ENCODE measurements at regions not wholly inside any gene's neighbourhood (a gene's known extent, or its start where the extent isn't known, plus 50 kb on each side); places are given as distances from the start of the nearest gene placed in this dataset.
"Not testable (repeated sequence)": the region's sequence is repeated elsewhere in the genome, so short reads cannot be mapped to it uniquely, and the experiment has no call there.

- peak; percentile 8 to 28 for DNase-seq (ENCODE audit: low read depth in 2 of 2)
Measured at GRCh38 chr3:73868688-73869315, 244.1 kb upstream of the PDZRN3 start.

- no peak for DNase-seq (ENCODE audit: low read depth in 2 of 2)
Measured at GRCh38 chr3:73867524-73867923, 242.8 kb upstream of the PDZRN3 start.

GRCh38 chr3:73866846-73867245 lies 242.1 kb upstream of the PDZRN3 start:
- no peak for DNase-seq (ENCODE audit: low read depth in 2 of 2)

GRCh38 chr3:73863546-73864079 lies 238.9 kb upstream of the PDZRN3 start:
- DNase-seq (ENCODE audit: low read depth in 2 of 2) = no peak

GRCh38 chr3:73855813-73856212 lies 231.1 kb upstream of the PDZRN3 start:
- DNase-seq (ENCODE audit: low read depth in 2 of 2) = no peak

- peak; percentile 9 to 18 for DNase-seq (ENCODE audit: low read depth in 2 of 2)
Measured at GRCh38 chr3:73848173-73848906, 223.6 kb upstream of the PDZRN3 start.

- no peak for DNase-seq (ENCODE audit: low read depth in 2 of 2)
Measured at GRCh38 chr3:73846951-73847350, 222.2 kb upstream of the PDZRN3 start.

- DNase-seq (ENCODE audit: low read depth in 2 of 2) = no peak
Measured at GRCh38 chr3:73839032-73839431, 214.3 kb upstream of the PDZRN3 start.

GRCh38 chr3:73835945-73836344 lies 211.2 kb upstream of the PDZRN3 start:
- DNase-seq (ENCODE audit: low read depth in 2 of 2) = no peak

GRCh38 chr3:73832426-73832825 lies 207.7 kb upstream of the PDZRN3 start:
- DNase-seq (ENCODE audit: low read depth in 2 of 2) = no peak

- DNase-seq (ENCODE audit: low read depth in 2 of 2) = no peak
Measured at GRCh38 chr3:73828348-73828747, 203.6 kb upstream of the PDZRN3 start.

GRCh38 chr3:73827725-73828211 lies 203.0 kb upstream of the PDZRN3 start:
- no peak for DNase-seq (ENCODE audit: low read depth in 2 of 2)

- DNase-seq (ENCODE audit: low read depth in 2 of 2) = no peak
Measured at GRCh38 chr3:73827204-73827603, 202.5 kb upstream of the PDZRN3 start.

GRCh38 chr3:73820896-73821295 lies 196.2 kb upstream of the PDZRN3 start:
- not testable (repeated sequence) for DNase-seq (ENCODE audit: low read depth in 2 of 2)

GRCh38 chr3:73820431-73820830 lies 195.7 kb upstream of the PDZRN3 start:
- no peak for DNase-seq (ENCODE audit: low read depth in 2 of 2)

- no peak for DNase-seq (ENCODE audit: low read depth in 2 of 2)
Measured at GRCh38 chr3:73815966-73816365, 191.2 kb upstream of the PDZRN3 start.

GRCh38 chr3:73813692-73814292 lies 189.1 kb upstream of the PDZRN3 start:
- DNase-seq (ENCODE audit: low read depth in 2 of 2) = no peak

- peak; percentile 31 to 38 for DNase-seq (ENCODE audit: low read depth in 2 of 2)
Measured at GRCh38 chr3:73813291-73813690, 188.6 kb upstream of the PDZRN3 start.

- no peak for DNase-seq (ENCODE audit: low read depth in 2 of 2)
Measured at GRCh38 chr3:73812054-73812453, 187.3 kb upstream of the PDZRN3 start.

GRCh38 chr3:73808862-73809509 lies 184.2 kb upstream of the PDZRN3 start:
- no peak for DNase-seq (ENCODE audit: low read depth in 2 of 2)

- DNase-seq (ENCODE audit: low read depth in 2 of 2) = no peak
Measured at GRCh38 chr3:73805435-73805834, 180.7 kb upstream of the PDZRN3 start.

- DNase-seq (ENCODE audit: low read depth in 2 of 2) = no peak
Measured at GRCh38 chr3:73804204-73804603, 179.5 kb upstream of the PDZRN3 start.

All from fibroblast of skin of left biceps (primary cell).